B cell (primary cell): ENCODE measurements at regions not wholly inside any gene's neighbourhood (a gene's known extent, or its start where the extent isn't known, plus 50 kb on each side); places are given as distances from the start of the nearest gene placed in this dataset.

Experiments
- ATAC-seq: fragments of 200-7000 bp; cut with Tn5 transposase; one replicate; pipeline ENCODE4 v1.10.0; 2021; ENCODE audit warnings: low read depth, mild to moderate bottlenecking, moderate number of reproducible peaks, moderate library complexity
- CTCF ChIA-PET: fragments of 350-600 bp; sonication (Branson Sonifier 250); formaldehyde crosslinking; loops from one replicate; lab custom pipeline; 2021; ENCODE audit warnings: antibody characterized with exemption, inconsistent platforms; lab: Charles Lee
- POLR2A ChIA-PET: fragments of 350-600 bp; sonication (Branson Sonifier 250); formaldehyde crosslinking; loops from one replicate; lab custom pipeline; 2021; ENCODE audit warnings: antibody characterized with exemption; lab: Charles Lee
- DNase-seq: peaks from one replicate; pipeline ENCODE4 v3.0.0; 2013
- H2AFZ ChIP-seq: 2 replicates; pipeline ENCODE4 v1.6.1; 2012; ENCODE audit warnings: mild to moderate bottlenecking, low read depth, low read length; ENCODE audit not compliant: insufficient read depth, poor library complexity, severe bottlenecking
- H3K27ac ChIP-seq, 2 donors: 1 replicate in 1 of 2; 2 replicates in 1 of 2; pipeline ENCODE4 v1.5.1; 2012 to 2013; ENCODE audit warnings: low read length in 2 of 2, mild to moderate bottlenecking in 2 of 2, moderate library complexity in 1 of 2
- H3K27me3 ChIP-seq, 4 experiments: fragments of 200-600 bp in 1 of 4; sonication (generic) in 1 of 4; replicated peaks in 1 of 4; 1 replicate in 2 of 4; 2 replicates in 2 of 4; pipeline versions ENCODE4 v1.6.1 to v1.7.0; 2013 to 2016; ENCODE audit warnings: low read length in 3 of 4, mild to moderate bottlenecking in 2 of 4, mixed read lengths in 1 of 4, moderate library complexity in 1 of 4; ENCODE audit not compliant: insufficient read depth in 4 of 4, control insufficient read depth in 3 of 4; ENCODE audit errors: control extremely low read depth in 1 of 4
- H3K36me3 ChIP-seq, 2 experiments: replicated peaks in 1 of 2; 1 replicate in 1 of 2; 2 replicates in 1 of 2; pipeline versions ENCODE4 v1.6.1 to v1.7.1; 2013; ENCODE audit warnings: low read length in 1 of 2; ENCODE audit not compliant: insufficient read depth in 2 of 2, control insufficient read depth in 1 of 2; ENCODE audit errors: control extremely low read depth in 1 of 2, extremely low read depth in 1 of 2
- H3K4me1 ChIP-seq, 2 donors: fragments of 200-600 bp in 1 of 2; sonication (generic) in 1 of 2; 1 replicate in 1 of 2; 2 replicates in 1 of 2; pipeline versions ENCODE4 v1.5.1 to v1.6.1; 2013 to 2017; ENCODE audit warnings: low read length in 2 of 2; ENCODE audit not compliant: control insufficient read depth in 2 of 2, insufficient read depth in 2 of 2
- H3K4me2 ChIP-seq: replicated peaks from 2 replicates; pipeline ENCODE3; 2012; ENCODE audit warnings: mild to moderate bottlenecking, low read depth, low read length; ENCODE audit not compliant: poor library complexity, severe bottlenecking
- H3K4me3 ChIP-seq, 5 experiments: fragments of 200-600 bp in 1 of 5; sonication (generic) in 1 of 5; 1 replicate in 3 of 5; 2 replicates in 2 of 5; pipeline versions ENCODE4 v1.5.1 to v1.7.0; 2011 to 2016; ENCODE audit warnings: low read length in 4 of 5, mild to moderate bottlenecking in 4 of 5, low read depth in 2 of 5, control low read depth in 1 of 5, moderate library complexity in 1 of 5; ENCODE audit not compliant: insufficient read depth in 1 of 5; ENCODE audit errors: control extremely low read depth in 1 of 5, extremely low read depth in 1 of 5
- H3K79me2 ChIP-seq: fragments of 200-600 bp; sonication (generic); one replicate; pipeline ENCODE4 v1.6.0; 2016; ENCODE audit warnings: low read length; ENCODE audit not compliant: control insufficient read depth, insufficient read depth
- H3K9ac ChIP-seq: fragments of 200-600 bp; sonication (generic); 2 replicates; pipeline ENCODE4 v1.6.1; 2017; ENCODE audit warnings: mild to moderate bottlenecking, low read length, moderate library complexity
- H3K9me3 ChIP-seq, 3 donors: one replicate each; pipeline versions ENCODE4 v1.6.1 to v1.7.1; 2013; ENCODE audit warnings: low read length in 2 of 3; ENCODE audit not compliant: control insufficient read depth in 2 of 3, insufficient read depth in 1 of 3; ENCODE audit errors: control extremely low read depth in 1 of 3
- H4K20me1 ChIP-seq: 2 replicates; pipeline ENCODE4 v1.6.0; 2012; ENCODE audit warnings: mild to moderate bottlenecking, low read length; ENCODE audit not compliant: insufficient read depth, control insufficient read depth, poor library complexity, severe bottlenecking
- H3K27ac Mint-ChIP-seq: one replicate; pipeline ENCODE4 v1.8.0; 2021; ENCODE audit warnings: mixed read lengths
- H3K27me3 Mint-ChIP-seq: one replicate; pipeline ENCODE4 v1.8.0; 2021; ENCODE audit warnings: mixed read lengths
- H3K4me1 Mint-ChIP-seq: one replicate; pipeline ENCODE4 v1.8.0; 2021; ENCODE audit warnings: mixed read lengths
- H3K4me3 Mint-ChIP-seq: one replicate; pipeline ENCODE4 v1.8.0; 2021; ENCODE audit warnings: mixed read lengths
- H3K9me3 Mint-ChIP-seq: one replicate; pipeline ENCODE4 v1.8.0; 2022; ENCODE audit warnings: mixed read lengths; ENCODE audit not compliant: insufficient read depth
- CTCF ChIP-seq: fragments of 200-600 bp; IDR thresholded peaks from one replicate; pipeline ENCODE4 v1.8.0; 2022; ENCODE audit warnings: antibody characterized with exemption, mild to moderate bottlenecking
- EZH2 ChIP-seq: IDR thresholded peaks from 2 replicates; pipeline ENCODE4 v1.6.1; 2012; ENCODE audit warnings: borderline replicate concordance, low read depth, mild to moderate bottlenecking, moderate library complexity, low read length; ENCODE audit not compliant: insufficient read depth, poor library complexity, severe bottlenecking
- WGBS: methylation state at CpG from one replicate; pipeline ENCODE4 v1.1.5; 2013; ENCODE audit warnings: missing lambda C conversion rate; ENCODE audit not compliant: insufficient coverage; 5-methylcytosine and 5-hydroxymethylcytosine counted together
- intact Hi-C: fragments of 100-400 bp; cut with micrococcal nuclease; formaldehyde crosslinking; loops from one replicate; pipeline ENCODE4 v1.10.0; 2022

GRCh38 chr16:27704252-27704651, 154.3 kb downstream of the KATNIP start:
- TF ChIP-seq CTCF = no peak
- ChIA-PET CTCF (no interaction called here), POLR2A (no interaction called here)
- Histone ChIP-seq H3K27ac (no peak overlapping the region), H3K9ac (no peak overlapping the region), H3K4me2 (no peak overlapping the region), H3K79me2 (no peaks in the 10 kb centered on the region), H2AFZ (no peak overlapping the region), H4K20me1 (no peaks in the 10 kb centered on the region), H3K4me3 (no peak overlapping the region), H3K27me3 (no peaks in the 10 kb centered on the region), H3K36me3 (peaks cover 0 to 13% of the 10 kb centered on the region in 2 experiments), H3K9me3 (no peaks in the 10 kb centered on the region), H3K4me1 (no peaks in the 10 kb centered on the region)
- DNase-seq (no peak), ATAC-seq (no peak)
- Mint-ChIP-seq H3K27ac (no peak overlapping the region), H3K4me3 (no peak overlapping the region), H3K4me1 (no peaks in the 10 kb centered on the region), H3K9me3 (no peaks in the 10 kb centered on the region), H3K27me3 (no peaks in the 10 kb centered on the region)
- WGBS = 100% methylated on average over 3 of the region's 4 CpGs
- intact Hi-C loops = no loop called here

- 97% methylated on average over 10 of the region's 10 CpGs for WGBS
- Histone ChIP-seq H3K4me3 (no peak overlapping the region), H4K20me1 (no peaks in the 10 kb centered on the region), H2AFZ (no peak overlapping the region), H3K36me3 (peaks cover 0 to 12% of the 10 kb centered on the region in 2 experiments), H3K9ac (no peak overlapping the region), H3K79me2 (no peaks in the 10 kb centered on the region), H3K27me3 (no peaks in the 10 kb centered on the region), H3K9me3 (no peaks in the 10 kb centered on the region), H3K4me1 (no peaks in the 10 kb centered on the region), H3K4me2 (no peak overlapping the region), H3K27ac (no peak overlapping the region)
- DNase-seq = no peak
- no peak for ATAC-seq
- no peak overlapping the region for H3K4me3 Mint-ChIP-seq
- no peak for TF ChIP-seq EZH2
- no peak for TF ChIP-seq CTCF
- intact Hi-C loops = no loop called here
- no peaks in the 10 kb centered on the region for H3K27me3 Mint-ChIP-seq
- H3K9me3 Mint-ChIP-seq = no peaks in the 10 kb centered on the region
- CTCF ChIA-PET = interaction anchor here (0.6 kb wide), 1 partner anchor 93 kb away, joined by 3 read pairs; no protein-coding TSS in a partner anchor
- H3K27ac Mint-ChIP-seq = no peak overlapping the region
- POLR2A ChIA-PET = no interaction called here
- no peaks in the 10 kb centered on the region for H3K4me1 Mint-ChIP-seq
Observed at GRCh38 chr16:27706156-27706865, 156.4 kb downstream of the KATNIP start.
